ENCODE measurements at regions not wholly inside any gene's neighbourhood (a gene's known extent, or its start where the extent isn't known, plus 50 kb on each side); places are given as distances from the start of the nearest gene placed in this dataset.

DNA sequence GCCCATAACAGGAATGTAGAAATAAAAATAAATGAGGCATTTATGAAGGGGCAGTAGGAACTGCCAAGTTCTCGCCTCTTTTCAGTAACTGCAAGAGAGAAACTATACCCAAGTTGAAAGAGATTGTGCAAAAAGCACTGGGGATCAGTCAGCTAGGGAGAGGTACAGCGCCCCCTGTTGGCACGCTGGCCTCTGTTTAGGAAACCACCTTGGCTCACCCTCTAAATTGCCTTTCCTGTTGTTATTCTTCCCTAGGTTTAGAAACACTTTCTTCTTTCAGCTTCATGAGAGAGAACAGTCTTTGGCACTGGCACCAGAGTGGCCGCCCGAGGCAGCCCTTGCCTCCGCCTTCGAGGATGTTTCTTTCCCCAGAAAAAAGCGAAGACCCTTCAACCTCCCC lies 348.5 kb downstream of the MID1IP1 start:
- no peak overlapping the region for H4K5ac ChIP-seq (ENCODE audit: insufficient read length, low read depth, low read length)
- peak overlapping the region; percentile 26 for H3K4me2 ChIP-seq (ENCODE audit: insufficient read depth, insufficient read length, low read length)
- no peak overlapping the region for H2BK12ac ChIP-seq (ENCODE audit: insufficient read length, low read depth, low read length)
- DNase-seq: peak; percentile 76
- Mint-ChIP-seq H3K4me3 (peak overlapping the region; percentile 34 to 36; a peak in 4 of 5 replicates), H3K9me3 (peaks cover 70 to 88% of the 10 kb centered on the region in 2 experiments), H3K36me3 (ENCODE audit: insufficient read depth in 1 of 3, low read depth in 3 of 3) (peaks cover 0 to 9% (median 7%) of the 10 kb centered on the region in 3 experiments; a peak in 4 of 7 replicates), H3K27ac (no peak overlapping the region; a peak in 1 of 7 replicates), H3K27me3 (ENCODE audit: low read depth) (peaks cover 2% of the 10 kb centered on the region; the same call in 1 of the 2 replicates), H3K4me1 (peaks cover 13 to 19% of the 10 kb centered on the region in 2 experiments)
- WGBS (ENCODE audit: extremely low coverage, insufficient read length, low lambda C conversion rate): no CpG with 5 or more reads among the region's 8 CpGs
- no peaks in the 10 kb centered on the region; the same call in 1 of the 2 replicates for H3K4me1 ChIP-seq (ENCODE audit: insufficient read depth, low read length)
- no peak overlapping the region for H3K9ac ChIP-seq (ENCODE audit: extremely low read depth, insufficient read length, low read length)
- H3K79me1 ChIP-seq (ENCODE audit: insufficient read depth, low read depth, low read length, poor library complexity, severe bottlenecking): no peaks in the 10 kb centered on the region
- no peak overlapping the region for H2BK5ac ChIP-seq (ENCODE audit: insufficient read length, low read length)
- H4K8ac ChIP-seq (replicated peaks; ENCODE audit: insufficient read length, low read depth, low read length): no peak overlapping the region
- H3K14ac ChIP-seq (ENCODE audit: insufficient read depth, low read length): no peak overlapping the region
- H3K23ac ChIP-seq (ENCODE audit: insufficient read length, low read depth, low read length): no peak overlapping the region
- H2BK120ac ChIP-seq (ENCODE audit: low read depth, low read length, poor library complexity, severe bottlenecking): no peak overlapping the region
- H3K56ac ChIP-seq (ENCODE audit: insufficient read length, low read depth, low read length): no peak overlapping the region
- H3T11ph ChIP-seq (ENCODE audit: low read length): no peak overlapping the region
- H4K91ac ChIP-seq (ENCODE audit: insufficient read length, low read depth, low read length): no peak overlapping the region
- H3K18ac ChIP-seq (ENCODE audit: insufficient read length, low read depth, low read length): no peak overlapping the region
- H2BK15ac ChIP-seq (ENCODE audit: low read depth, low read length): no peak overlapping the region
- H3K23me2 ChIP-seq (ENCODE audit: insufficient read length, low read depth, low read length, poor library complexity, severe bottlenecking): no peaks in the 10 kb centered on the region
- no peaks in the 10 kb centered on the region for H4K20me1 ChIP-seq (ENCODE audit: control insufficient read depth, insufficient read depth, insufficient read length)
- no peak overlapping the region for H2AK5ac ChIP-seq (ENCODE audit: insufficient read length, low read length)
- H2BK20ac ChIP-seq (ENCODE audit: low read depth, low read length, poor library complexity, severe bottlenecking): no peak overlapping the region
- H2AFZ ChIP-seq (ENCODE audit: low read length): no peak overlapping the region
- H3K27me3 ChIP-seq (ENCODE audit: insufficient read depth, low read length): no peaks in the 10 kb centered on the region
- no peak overlapping the region for H3K4ac ChIP-seq (ENCODE audit: low read depth, low read length)
- no peaks in the 10 kb centered on the region for H3K79me2 ChIP-seq (ENCODE audit: insufficient read depth, low read length)
- H3K9me3 ChIP-seq (ENCODE audit: control insufficient read depth, low read depth, low read length): no peaks in the 10 kb centered on the region
- H3K27ac ChIP-seq (ENCODE audit: insufficient read length, low read depth, low read length): no peak overlapping the region
- peak; percentile 79 for TF ChIP-seq CTCF (conservative IDR thresholded peaks at IDR 0.05)

Data from H9 (cell line).